ENCODE measurements at regions not wholly inside any gene's neighbourhood (a gene's known extent, or its start where the extent isn't known, plus 50 kb on each side); places are given as distances from the start of the nearest gene placed in this dataset.

GRCh38 chr13:88303157-88303556, 632.0 kb downstream of the SLITRK5 start:
- Histone ChIP-seq H3K4me2 (no peak overlapping the region), H3K27me3 (ENCODE audit: insufficient read depth) (no peaks in the 10 kb centered on the region), H3K4me1 (ENCODE audit: insufficient read depth) (no peaks in the 10 kb centered on the region), H3K4me3 (no peak overlapping the region), H3K79me2 (replicated peaks; ENCODE audit: insufficient read depth) (no peaks in the 10 kb centered on the region), H3K27ac (ENCODE audit: low read depth) (no peak overlapping the region), H4K20me1 (replicated peaks; ENCODE audit: insufficient read depth) (no peaks in the 10 kb centered on the region), H3K36me3 (ENCODE audit: insufficient read depth) (no peaks in the 10 kb centered on the region; the same call in 1 of the 2 replicates), H3F3A (replicated peaks; ENCODE audit: low read depth) (no peaks in the 10 kb centered on the region), H3K9me2 (ENCODE audit: insufficient read depth) (0 out of 2 replicates have a peak, but pooled peaks cover 9% of the 10 kb centered on the region), H2AFZ (no peak overlapping the region)
- Mint-ChIP-seq H3K27me3 (ENCODE audit: insufficient read depth, low read depth, poor library complexity) (no peaks in the 10 kb centered on the region), H3K4me3 (no peak overlapping the region), H3K27ac (no peak overlapping the region), H3K9me3 (peaks cover 23% of the 10 kb centered on the region), H3K4me1 (no peaks in the 10 kb centered on the region), H3K36me3 (ENCODE audit: low read depth) (peaks cover 24% of the 10 kb centered on the region)
- DNase-seq (ENCODE audit: low spot score) (no peak), ATAC-seq (no peak)
- TF ChIP-seq NANOG (IDR thresholded peaks at IDR 0.05; ENCODE audit: borderline replicate concordance) (no peak), JUNB (IDR thresholded peaks at IDR 0.05; ENCODE audit: unreplicated experiment) (no peak), ZNF114 (CRISPR knock-in tag; IDR thresholded peaks at IDR 0.05) (no peak), EZH2phosphoT487 (IDR thresholded peaks at IDR 0.05; ENCODE audit: unreplicated experiment) (no peak), EZH2 (IDR thresholded peaks at IDR 0.05; ENCODE audit: low read depth, unreplicated experiment) (no peak), ZNF462 (CRISPR knock-in tag; IDR thresholded peaks at IDR 0.05) (no peak), POLR2AphosphoS5 (IDR thresholded peaks at IDR 0.05; ENCODE audit: low read depth) (no peak), ZNF331 (CRISPR knock-in tag; IDR thresholded peaks at IDR 0.05; ENCODE audit: low read depth) (no peak), CREB1 (CRISPR knock-in tag; IDR thresholded peaks at IDR 0.05; ENCODE audit: low read depth) (no peak), STAT1 (IDR thresholded peaks at IDR 0.05; ENCODE audit: unreplicated experiment) (no peak), CTCF (conservative IDR thresholded peaks at IDR 0.05; ENCODE audit: low read depth in 2 of 2) (no peak)
- TF ChIP-seq, protein P1, sequence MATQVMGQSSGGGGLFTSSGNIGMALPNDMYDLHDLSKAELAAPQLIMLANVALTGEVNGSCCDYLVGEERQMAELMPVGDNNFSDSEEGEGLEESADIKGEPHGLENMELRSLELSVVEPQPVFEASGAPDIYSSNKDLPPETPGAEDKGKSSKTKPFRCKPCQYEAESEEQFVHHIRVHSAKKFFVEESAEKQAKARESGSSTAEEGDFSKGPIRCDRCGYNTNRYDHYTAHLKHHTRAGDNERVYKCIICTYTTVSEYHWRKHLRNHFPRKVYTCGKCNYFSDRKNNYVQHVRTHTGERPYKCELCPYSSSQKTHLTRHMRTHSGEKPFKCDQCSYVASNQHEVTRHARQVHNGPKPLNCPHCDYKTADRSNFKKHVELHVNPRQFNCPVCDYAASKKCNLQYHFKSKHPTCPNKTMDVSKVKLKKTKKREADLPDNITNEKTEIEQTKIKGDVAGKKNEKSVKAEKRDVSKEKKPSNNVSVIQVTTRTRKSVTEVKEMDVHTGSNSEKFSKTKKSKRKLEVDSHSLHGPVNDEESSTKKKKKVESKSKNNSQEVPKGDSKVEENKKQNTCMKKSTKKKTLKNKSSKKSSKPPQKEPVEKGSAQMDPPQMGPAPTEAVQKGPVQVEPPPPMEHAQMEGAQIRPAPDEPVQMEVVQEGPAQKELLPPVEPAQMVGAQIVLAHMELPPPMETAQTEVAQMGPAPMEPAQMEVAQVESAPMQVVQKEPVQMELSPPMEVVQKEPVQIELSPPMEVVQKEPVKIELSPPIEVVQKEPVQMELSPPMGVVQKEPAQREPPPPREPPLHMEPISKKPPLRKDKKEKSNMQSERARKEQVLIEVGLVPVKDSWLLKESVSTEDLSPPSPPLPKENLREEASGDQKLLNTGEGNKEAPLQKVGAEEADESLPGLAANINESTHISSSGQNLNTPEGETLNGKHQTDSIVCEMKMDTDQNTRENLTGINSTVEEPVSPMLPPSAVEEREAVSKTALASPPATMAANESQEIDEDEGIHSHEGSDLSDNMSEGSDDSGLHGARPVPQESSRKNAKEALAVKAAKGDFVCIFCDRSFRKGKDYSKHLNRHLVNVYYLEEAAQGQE (IDR thresholded peaks at IDR 0.05; ENCODE audit: unreplicated experiment): no peak
- TF ChIP-seq, protein P2, sequence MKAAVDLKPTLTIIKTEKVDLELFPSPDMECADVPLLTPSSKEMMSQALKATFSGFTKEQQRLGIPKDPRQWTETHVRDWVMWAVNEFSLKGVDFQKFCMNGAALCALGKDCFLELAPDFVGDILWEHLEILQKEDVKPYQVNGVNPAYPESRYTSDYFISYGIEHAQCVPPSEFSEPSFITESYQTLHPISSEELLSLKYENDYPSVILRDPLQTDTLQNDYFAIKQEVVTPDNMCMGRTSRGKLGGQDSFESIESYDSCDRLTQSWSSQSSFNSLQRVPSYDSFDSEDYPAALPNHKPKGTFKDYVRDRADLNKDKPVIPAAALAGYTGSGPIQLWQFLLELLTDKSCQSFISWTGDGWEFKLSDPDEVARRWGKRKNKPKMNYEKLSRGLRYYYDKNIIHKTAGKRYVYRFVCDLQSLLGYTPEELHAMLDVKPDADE (IDR thresholded peaks at IDR 0.05): no peak

All from GM23338 (cell line).